K562 (cell line): ENCODE measurements at regions not wholly inside any gene's neighbourhood (a gene's known extent, or its start where the extent isn't known, plus 50 kb on each side); places are given as distances from the start of the nearest gene placed in this dataset.

ENCODE experiments used
- ATAC-seq: fragments of 200-7000 bp; cut with Tn5 transposase; 3 replicates; pipeline ENCODE4 v1.9.1; 2020; ENCODE audit warnings: moderate library complexity
- BruUV-seq: library from RNA; stranded (reverse); fragments of 400-500 nt; replicated peaks from 2 replicates; lab custom pipeline; 2021; lab: Mats Ljungman, UMichigan
- CTCF ChIA-PET: fragments of 300-600 bp; formaldehyde crosslinking; extraction: SDS; loops from one replicate; lab custom pipeline; 2021; ENCODE audit warnings: low intra/inter-chr PET ratio; lab: Yijun Ruan, JAX
- POLR2A ChIA-PET: fragments of 300-600, 350-650 bp; sonication (Branson Sonifier 250); formaldehyde crosslinking; extraction: SDS; loops from one replicate; lab custom pipeline; 2021; ENCODE audit warnings: antibody characterized with exemption, inconsistent platforms; lab: Yijun Ruan, JAX
- DNase-seq, 4 experiments: peaks; one replicate each; pipeline versions ENCODE4 v3.0.0 to v3.0.0-alpha.2; 2011 to 2018; ENCODE audit warnings: low spot score in 3 of 4, mixed read lengths in 3 of 4; ENCODE audit errors: extremely low read depth in 1 of 4
- FAIRE-seq: peaks from 2 replicates; lab custom pipeline; 2011; peaks lifted over from hg19 to GRCh38; lab: Jason Lieb, UNC
- H2AFZ ChIP-seq: 2 replicates; pipeline ENCODE4 v1.6.0; 2011; ENCODE audit warnings: low read depth, low read length, control low read depth, inconsistent platforms
- H3K27ac ChIP-seq: fragments of 200-600 bp; 3 replicates; pipeline ENCODE4 v1.8.0; 2011; ENCODE audit warnings: low read depth, mild to moderate bottlenecking, control low read depth, inconsistent platforms, low read length, moderate library complexity, mixed read lengths; ENCODE audit errors: extremely low read depth
- H3K27me3 ChIP-seq, 2 experiments: fragments of 300-600 bp in 1 of 2; 2 replicates in 1 of 2; 3 replicates in 1 of 2; pipeline versions ENCODE4 v1.6.0 to v1.8.0; 2011; ENCODE audit warnings: inconsistent platforms in 2 of 2, low read length in 2 of 2, mild to moderate bottlenecking in 1 of 2, mixed read lengths in 1 of 2, moderate library complexity in 1 of 2; ENCODE audit not compliant: control insufficient read depth in 2 of 2, insufficient read depth in 2 of 2
- H3K36me3 ChIP-seq: fragments of 300-600 bp; 3 replicates; pipeline ENCODE4 v1.8.0; 2011; ENCODE audit warnings: mild to moderate bottlenecking, low read length, inconsistent platforms; ENCODE audit not compliant: control insufficient read depth, insufficient read depth
- H3K4me1 ChIP-seq, 2 experiments: fragments of 200-600 bp in 1 of 2; replicated peaks in 1 of 2; 2 replicates in 1 of 2; 3 replicates in 1 of 2; pipeline versions ENCODE4 v1.5.1 to v1.8.0; 2011; ENCODE audit warnings: inconsistent platforms in 2 of 2, low read length in 2 of 2, mild to moderate bottlenecking in 1 of 2, mixed read lengths in 1 of 2, moderate library complexity in 1 of 2; ENCODE audit not compliant: control insufficient read depth in 2 of 2, insufficient read depth in 2 of 2
- H3K4me2 ChIP-seq: 2 replicates; pipeline ENCODE4 v1.6.1; 2011; ENCODE audit warnings: low read length, control low read depth, inconsistent platforms, mixed read lengths; ENCODE audit not compliant: insufficient read depth
- H3K4me3 ChIP-seq: fragments of 200-600 bp; sonication (generic), shearing (Covaris generic); 2 replicates; pipeline ENCODE4 v1.5.1; 2016; ENCODE audit warnings: control low read depth, inconsistent platforms
- H3K79me2 ChIP-seq: fragments of 200-600 bp; 3 replicates; pipeline ENCODE4 v1.8.0; 2011; ENCODE audit warnings: low read length, inconsistent platforms; ENCODE audit not compliant: control insufficient read depth, insufficient read depth
- H3K9ac ChIP-seq, 2 experiments: 2 replicates each; pipeline versions ENCODE4 v1.6.0 to v1.6.1; 2011; ENCODE audit warnings: low read depth in 2 of 2, low read length in 2 of 2, control low read depth in 1 of 2, inconsistent platforms in 1 of 2, mild to moderate bottlenecking in 1 of 2, mixed read lengths in 1 of 2; ENCODE audit not compliant: insufficient read depth in 1 of 2
- H3K9me1 ChIP-seq: one replicate; pipeline ENCODE4 v1.6.0; 2011; ENCODE audit warnings: inconsistent platforms, mild to moderate bottlenecking, low read length, moderate library complexity; ENCODE audit not compliant: control insufficient read depth, insufficient read depth
- H3K9me3 ChIP-seq: replicated peaks from 2 replicates; pipeline ENCODE4 v1.5.1; 2011; ENCODE audit warnings: low read depth, low read length, inconsistent platforms; ENCODE audit not compliant: control insufficient read depth, insufficient read depth
- H4K20me1 ChIP-seq: replicated peaks from 2 replicates; pipeline ENCODE4 v1.6.1; 2011; ENCODE audit warnings: low read length, inconsistent platforms, mixed read lengths; ENCODE audit not compliant: control insufficient read depth, insufficient read depth
- ATF2 ChIP-seq: sonication (generic); formaldehyde crosslinking; IDR thresholded peaks from 2 replicates; pipeline ENCODE4 v1.8.1; 2022; ENCODE audit warnings: missing genetic modification reagents
- CEBPG ChIP-seq, 3 experiments: fragments of 200-800 bp in 1 of 3; sonication (Bioruptor generic) in 1 of 3; sonication (generic) in 1 of 3; formaldehyde crosslinking in 1 of 3; IDR thresholded peaks in 2 of 3; conservative IDR thresholded peaks in 1 of 3; 2 replicates each; pipeline versions ENCODE4 v1.6.1 to v1.8.0; 2016 to 2022; ENCODE audit warnings: missing compliant biosample characterization in 2 of 3, missing genetic modification characterization in 2 of 3, mild to moderate bottlenecking in 1 of 3, missing genetic modification reagents in 1 of 3
- CREB1 ChIP-seq, 2 experiments: sonication (generic) in 1 of 2; formaldehyde crosslinking in 1 of 2; IDR thresholded peaks; 2 replicates each; pipeline versions ENCODE4 v1.6.1 to v1.8.0; 2012 to 2022; ENCODE audit warnings: inconsistent platforms in 1 of 2, mild to moderate bottlenecking in 1 of 2, missing genetic modification reagents in 1 of 2, moderate library complexity in 1 of 2
- HDAC8 ChIP-seq: fragments of 450-650 bp; IDR thresholded peaks from 2 replicates; pipeline ENCODE4 v1.6.1; 2016; ENCODE audit warnings: mild to moderate bottlenecking, missing genetic modification characterization, moderate library complexity, missing compliant biosample characterization
- HOXB6 ChIP-seq: fragments of 250-450 bp; sonication (Bioruptor Pico); IDR thresholded peaks from 2 replicates; pipeline ENCODE4 v1.5.1; 2022; ENCODE audit warnings: mild to moderate bottlenecking, borderline replicate concordance
- NCOA1 ChIP-seq: fragments of 450-650 bp; IDR thresholded peaks from 2 replicates; pipeline ENCODE4 v1.6.1; 2016; ENCODE audit warnings: low read depth
- OTX1 ChIP-seq: fragments of 450-650 bp; formaldehyde crosslinking; IDR thresholded peaks from 2 replicates; pipeline ENCODE4 v1.4.0; 2022; ENCODE audit warnings: mild to moderate bottlenecking
- STAG1 ChIP-seq: sonication (generic); formaldehyde crosslinking; IDR thresholded peaks from 2 replicates; pipeline ENCODE4 v1.5.0; 2020; ENCODE audit warnings: missing genetic modification reagents, borderline replicate concordance
- TAF9B ChIP-seq: fragments of 450-650 bp; IDR thresholded peaks from 2 replicates; pipeline ENCODE4 v1.6.1; 2018; ENCODE audit warnings: mild to moderate bottlenecking; ENCODE audit not compliant: partially characterized antibody
- VEZF1 ChIP-seq: fragments of 200-800 bp; sonication (Bioruptor generic); IDR thresholded peaks from 2 replicates; pipeline ENCODE4 v1.6.1; 2017; ENCODE audit warnings: missing genetic modification characterization, missing compliant biosample characterization
- WGBS: fragments of 100-300 bp; shearing (Covaris generic); methylation state at CpG from one replicate; pipeline ENCODE4 v1.1.6; 2016; ENCODE audit warnings: low coverage, mixed read lengths; ENCODE audit not compliant: insufficient coverage; ENCODE audit errors: missing lambda C conversion rate; 5-methylcytosine and 5-hydroxymethylcytosine counted together
- in situ Hi-C: fragments of 300-500 bp; cut with MboI; formaldehyde crosslinking; loops from 4 replicates; pipeline ENCODE4 v1.15.0; 2018; ENCODE audit warnings: inconsistent platforms, mixed read lengths
- intact Hi-C: fragments of 100-400 bp; cut with micrococcal nuclease; formaldehyde crosslinking; loops from 2 replicates; pipeline ENCODE4 v1.14.2; 2022
- TF ChIP-seq, protein P1 (sequence below): fragments of 250-450 bp; sonication (Bioruptor Pico); IDR thresholded peaks from 2 replicates; pipeline ENCODE4 v1.9.0; 2021; ENCODE audit warnings: mild to moderate bottlenecking

- Histone ChIP-seq H3K9ac (no peak overlapping the region), H3K9me3 (no peaks in the 10 kb centered on the region), H2AFZ (no peak overlapping the region), H3K27ac (no peak overlapping the region), H3K9me1 (no peaks in the 10 kb centered on the region), H3K4me1 (no peaks in the 10 kb centered on the region), H3K27me3 (no peaks in the 10 kb centered on the region), H3K4me2 (no peak overlapping the region), H3K4me3 (no peak overlapping the region), H3K36me3 (no peaks in the 10 kb centered on the region), H4K20me1 (no peaks in the 10 kb centered on the region), H3K79me2 (no peaks in the 10 kb centered on the region)
- ChIA-PET CTCF (no interaction called here), POLR2A (no interaction called here)
- DNase-seq (no peak), ATAC-seq (no peak), FAIRE-seq (no peak)
- in situ Hi-C loops, result no loop called here
- WGBS, result 3% methylated on average over 2 of the region's 2 CpGs
- no TSS peak for BruUV-seq
- no peak for TF ChIP-seq ATF2 (CRISPR knock-in tag)
- no peak for TF ChIP-seq HDAC8 (tag)
- TF ChIP-seq NCOA1, result no peak
- no peak for TF ChIP-seq VEZF1 (CRISPR knock-in tag)
- TF ChIP-seq OTX1 (CRISPR knock-in tag), result no peak
- no peak for TF ChIP-seq TAF9B
- TF ChIP-seq CEBPG (CRISPR knock-in tag; IDR thresholded peaks at IDR 0.05), result no peak
- no peak for TF ChIP-seq CEBPG (tag; conservative IDR thresholded peaks at IDR 0.05 in 1 of 2, IDR thresholded peaks at IDR 0.05 in 1 of 2)
- TF ChIP-seq STAG1 (CRISPR knock-in tag), result no peak
- no peak for TF ChIP-seq HOXB6
- TF ChIP-seq, protein P1, sequence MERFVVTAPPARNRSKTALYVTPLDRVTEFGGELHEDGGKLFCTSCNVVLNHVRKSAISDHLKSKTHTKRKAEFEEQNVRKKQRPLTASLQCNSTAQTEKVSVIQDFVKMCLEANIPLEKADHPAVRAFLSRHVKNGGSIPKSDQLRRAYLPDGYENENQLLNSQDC, result no peak
- TF ChIP-seq CREB1 (IDR thresholded peaks at IDR 0.05), result no peak
- TF ChIP-seq CREB1 (CRISPR knock-in tag; IDR thresholded peaks at IDR 0.05), result no peak
- intact Hi-C loops, result no loop called here
These were observed 604.6 kb upstream of the RGMB start for GRCh38 chr5:98168871-98169270.
